ENCODE measurements at regions not wholly inside any gene's neighbourhood (a gene's known extent, or its start where the extent isn't known, plus 50 kb on each side); places are given as distances from the start of the nearest gene placed in this dataset.

- H3K9me3 ChIP-seq, result no peaks in the 10 kb centered on the region
- DNase-seq (ENCODE audit: low spot score), result no peak
- no peaks in the 10 kb centered on the region for H3K27me3 ChIP-seq
- H3K27ac ChIP-seq, result no peak overlapping the region
- no peaks in the 10 kb centered on the region for H3K4me1 ChIP-seq
- no peak for TF ChIP-seq CTCF (IDR thresholded peaks at IDR 0.05)
- H3K4me3 ChIP-seq, result no peak overlapping the region
- H3K36me3 ChIP-seq, result no peaks in the 10 kb centered on the region
These were observed 64.2 kb upstream of the EPHA6 start for GRCh38 chr3:96750094-96750767.

- Histone ChIP-seq H3K27me3 (no peaks in the 10 kb centered on the region), H3K4me1 (no peaks in the 10 kb centered on the region), H3K36me3 (no peaks in the 10 kb centered on the region), H3K9me3 (no peaks in the 10 kb centered on the region), H3K4me3 (no peak overlapping the region), H3K27ac (no peak overlapping the region)
- DNase-seq (ENCODE audit: low spot score), result no peak
- TF ChIP-seq CTCF (IDR thresholded peaks at IDR 0.05), result no peak
These were observed 61.3 kb upstream of the EPHA6 start for GRCh38 chr3:96753124-96753523.

- DNase-seq (ENCODE audit: low spot score), result no peak
- Histone ChIP-seq H3K36me3 (no peaks in the 10 kb centered on the region), H3K9me3 (no peaks in the 10 kb centered on the region), H3K4me3 (no peak overlapping the region), H3K27ac (no peak overlapping the region), H3K27me3 (no peaks in the 10 kb centered on the region), H3K4me1 (no peaks in the 10 kb centered on the region)
- TF ChIP-seq CTCF (IDR thresholded peaks at IDR 0.05), result no peak
These were observed 60.3 kb upstream of the EPHA6 start for GRCh38 chr3:96754128-96754527.

GRCh38 chr3:96755519-96755918 lies 58.9 kb upstream of the EPHA6 start:
- no peak for TF ChIP-seq CTCF (IDR thresholded peaks at IDR 0.05)
- no peak overlapping the region for H3K27ac ChIP-seq
- H3K4me1 ChIP-seq, result no peaks in the 10 kb centered on the region
- H3K36me3 ChIP-seq, result no peaks in the 10 kb centered on the region
- no peak for DNase-seq (ENCODE audit: low spot score)
- H3K27me3 ChIP-seq, result no peaks in the 10 kb centered on the region
- no peaks in the 10 kb centered on the region for H3K9me3 ChIP-seq
- no peak overlapping the region for H3K4me3 ChIP-seq

GRCh38 chr3:96756516-96756915 lies 57.9 kb upstream of the EPHA6 start:
- H3K36me3 ChIP-seq, result no peaks in the 10 kb centered on the region
- no peak for TF ChIP-seq CTCF (IDR thresholded peaks at IDR 0.05)
- no peak for DNase-seq (ENCODE audit: low spot score)
- no peak overlapping the region for H3K4me3 ChIP-seq
- H3K27ac ChIP-seq, result no peak overlapping the region
- no peaks in the 10 kb centered on the region for H3K4me1 ChIP-seq
- no peaks in the 10 kb centered on the region for H3K27me3 ChIP-seq
- no peaks in the 10 kb centered on the region for H3K9me3 ChIP-seq

- no peak for DNase-seq (ENCODE audit: low spot score)
- Histone ChIP-seq H3K27ac (no peak overlapping the region), H3K4me3 (no peak overlapping the region), H3K36me3 (no peaks in the 10 kb centered on the region), H3K4me1 (no peaks in the 10 kb centered on the region), H3K27me3 (no peaks in the 10 kb centered on the region), H3K9me3 (no peaks in the 10 kb centered on the region)
- TF ChIP-seq CTCF (IDR thresholded peaks at IDR 0.05), result no peak
These were observed 53.4 kb upstream of the EPHA6 start for GRCh38 chr3:96760956-96761355.

Data from right atrium auricular region (tissue), 2 donors.